ENCODE measurements at regions not wholly inside any gene's neighbourhood (a gene's known extent, or its start where the extent isn't known, plus 50 kb on each side); places are given as distances from the start of the nearest gene placed in this dataset.

DNA sequence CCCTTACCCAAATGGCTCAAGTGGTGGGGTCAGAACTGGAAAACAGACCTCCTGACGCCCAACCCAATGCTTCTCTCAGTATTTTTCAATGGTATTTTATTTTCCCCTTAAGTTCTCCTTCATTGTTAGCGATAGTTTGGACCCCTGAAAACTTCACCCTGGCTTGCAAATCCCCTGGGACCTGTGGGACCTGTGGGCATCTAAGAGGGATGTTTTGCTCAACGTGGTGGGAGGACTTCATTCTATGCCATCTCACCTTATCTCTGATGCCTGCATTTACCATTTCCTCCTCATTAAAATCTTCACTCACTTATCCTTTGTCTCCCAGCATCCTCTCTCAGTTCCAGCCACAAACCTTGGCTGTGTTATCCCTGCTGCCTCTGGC is 59.4 kb upstream of the GZMB start:
- no peak for DNase-seq

DNA sequence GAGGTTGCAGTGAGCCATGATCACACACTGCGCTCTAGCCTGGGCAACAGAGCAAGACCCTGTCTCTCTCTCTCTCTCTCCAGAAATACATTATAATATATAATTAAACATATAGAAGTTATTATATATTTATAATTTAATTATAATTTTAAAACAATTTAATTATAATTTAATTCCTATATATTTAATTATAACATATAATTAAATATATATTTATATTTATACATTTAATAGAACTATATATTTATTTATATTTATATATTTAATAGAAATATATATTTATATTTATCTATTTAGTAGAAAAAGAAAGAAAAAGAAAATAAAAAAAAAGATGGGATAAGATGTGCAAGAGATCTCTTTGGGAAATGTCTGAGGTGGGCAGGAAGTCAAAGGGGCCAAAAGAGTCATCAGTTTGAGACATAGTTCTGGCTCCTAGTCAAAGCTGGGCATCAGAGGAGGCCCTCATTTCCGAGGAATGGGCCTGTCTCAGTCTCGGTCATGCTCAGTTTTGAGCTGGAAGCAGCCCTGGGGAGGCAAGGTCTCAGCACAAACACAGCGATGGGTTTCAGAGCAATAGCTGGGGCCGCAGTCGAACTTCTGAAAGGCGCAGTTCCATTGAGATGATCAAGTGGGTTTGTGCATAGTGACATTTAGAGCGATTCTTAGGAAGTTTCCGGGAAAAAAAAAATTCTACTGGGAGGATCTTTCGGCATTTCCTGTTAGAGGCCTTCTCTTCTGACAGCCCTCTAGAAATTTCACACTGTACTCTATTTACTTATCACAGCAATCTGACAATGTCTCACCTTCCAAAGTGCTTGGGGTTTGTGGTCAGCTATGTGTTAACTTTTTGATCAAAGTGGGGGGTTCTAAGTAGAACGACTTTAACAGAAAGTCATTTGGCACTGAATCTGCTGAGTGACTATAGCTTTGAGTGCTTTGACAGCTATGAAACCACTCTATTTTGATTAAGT is 58.7 kb upstream of the GZMB start:
- DNase-seq = no peak

DNA sequence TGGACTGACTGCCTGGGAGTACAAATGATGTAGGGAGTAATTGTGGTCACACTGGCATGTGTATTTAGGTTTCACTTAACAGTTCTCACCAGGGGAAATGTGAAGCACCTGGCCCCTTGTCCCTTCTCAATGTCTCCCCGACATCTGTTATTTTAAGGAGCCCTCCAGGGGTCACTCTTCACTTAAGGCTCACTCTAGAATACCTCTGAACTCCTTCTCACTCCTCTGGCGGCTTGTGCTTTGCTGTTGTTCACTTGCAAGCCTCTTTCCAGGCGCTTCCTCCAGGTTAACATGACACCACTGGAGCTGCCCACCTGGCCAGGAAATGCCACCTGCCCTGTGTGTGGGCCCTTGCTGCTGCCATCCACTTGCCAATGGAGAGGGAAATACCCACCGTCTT is 56.5 kb upstream of the GZMB start:
- no peak for DNase-seq

GRCh38 chr14:24688030-24688658 is 54.2 kb upstream of the GZMB start:
- DNase-seq = no peak
